22Rv1 (cell line): ENCODE measurements at regions not wholly inside any gene's neighbourhood (a gene's known extent, or its start where the extent isn't known, plus 50 kb on each side); places are given as distances from the start of the nearest gene placed in this dataset.

Source experiments
- H3K27ac ChIP-seq: fragments of 450-650 bp; 2 replicates; pipeline ENCODE4 v1.5.1; 2017
- CTCF ChIP-seq: fragments of 450-650 bp; IDR thresholded peaks from 2 replicates; pipeline ENCODE4 v1.5.1; 2017; ENCODE audit warnings: mild to moderate bottlenecking
- ZFX ChIP-seq: fragments of 450-650 bp; IDR thresholded peaks from 2 replicates; pipeline ENCODE4 v1.6.1; 2017; ENCODE audit warnings: antibody characterized with exemption, borderline replicate concordance

- TF ChIP-seq ZFX (no peak), CTCF (no peak)
- H3K27ac ChIP-seq = no peak overlapping the region
These were observed 453.0 kb downstream of the SLCO4C1 start for GRCh38 chr5:101843055-101843454.

GRCh38 chr5:101838435-101838834 is 457.6 kb downstream of the SLCO4C1 start:
- TF ChIP-seq ZFX (no peak), CTCF (no peak)
- H3K27ac ChIP-seq = no peak overlapping the region

GRCh38 chr5:101829255-101829654 is 466.8 kb downstream of the SLCO4C1 start:
- no peak overlapping the region for H3K27ac ChIP-seq
- TF ChIP-seq ZFX (no peak), CTCF (no peak)

GRCh38 chr5:101811466-101811865 is 484.6 kb downstream of the SLCO4C1 start:
- H3K27ac ChIP-seq = no peak overlapping the region
- TF ChIP-seq ZFX (no peak), CTCF (no peak)

- no peak for TF ChIP-seq ZFX
- TF ChIP-seq CTCF = no peak
These were observed 489.7 kb downstream of the SLCO4C1 start for GRCh38 chr5:101806410-101806809.

GRCh38 chr5:101796427-101796826 is 499.7 kb downstream of the SLCO4C1 start:
- no peak overlapping the region for H3K27ac ChIP-seq
- no peak for TF ChIP-seq CTCF
- no peak for TF ChIP-seq ZFX

More at GRCh38 chr5:101806410-101806809, 489.7 kb downstream of the SLCO4C1 start:
- no peak overlapping the region for H3K27ac ChIP-seq

- no peak overlapping the region for H3K27ac ChIP-seq
- TF ChIP-seq CTCF (no peak), ZFX (no peak)
These were observed 507.3 kb downstream of the SLCO4C1 start for GRCh38 chr5:101788797-101789196.
